NCI-H1436 (cell line): ENCODE measurements at regions not wholly inside any gene's neighbourhood (a gene's known extent, or its start where the extent isn't known, plus 50 kb on each side); places are given as distances from the start of the nearest gene placed in this dataset.

Experiments used
- DNase-seq: peaks from one replicate; lab custom pipeline; 2025; lab: John Stamatoyannopoulos, UW

GRCh38 chr22:48051796-48052620, 1289.6 kb downstream of the TBC1D22A start:
- DNase-seq: no peak

GRCh38 chr22:48050836-48051235, 1288.4 kb downstream of the TBC1D22A start:
- no peak for DNase-seq

- no peak for DNase-seq
Measured at GRCh38 chr22:48049116-48049515, 1286.7 kb downstream of the TBC1D22A start.

GRCh38 chr22:48047722-48048500, 1285.5 kb downstream of the TBC1D22A start:
- DNase-seq: no peak

GRCh38 chr22:48045369-48045768, 1282.9 kb downstream of the TBC1D22A start:
- no peak for DNase-seq

GRCh38 chr22:48044487-48045060, 1282.1 kb downstream of the TBC1D22A start:
- DNase-seq: no peak

GRCh38 chr22:48043581-48043980, 1281.1 kb downstream of the TBC1D22A start:
- no peak for DNase-seq

- DNase-seq: no peak
Measured at GRCh38 chr22:48042621-48043395, 1280.4 kb downstream of the TBC1D22A start.

- DNase-seq: no peak
Measured at GRCh38 chr22:48039326-48039725, 1276.9 kb downstream of the TBC1D22A start.

- DNase-seq: no peak
Measured at GRCh38 chr22:48037618-48038017, 1275.2 kb downstream of the TBC1D22A start.

GRCh38 chr22:48035897-48036296, 1273.4 kb downstream of the TBC1D22A start:
- DNase-seq: no peak

- no peak for DNase-seq
Measured at GRCh38 chr22:48031589-48031988, 1269.1 kb downstream of the TBC1D22A start.

GRCh38 chr22:48025096-48025495, 1262.6 kb downstream of the TBC1D22A start:
- no peak for DNase-seq

GRCh38 chr22:48021991-48022401, 1259.5 kb downstream of the TBC1D22A start:
- DNase-seq: no peak

- DNase-seq: no peak
Measured at GRCh38 chr22:48018346-48018745, 1255.9 kb downstream of the TBC1D22A start.

- no peak for DNase-seq
Measured at GRCh38 chr22:48015701-48016100, 1253.3 kb downstream of the TBC1D22A start.

- no peak for DNase-seq
Measured at GRCh38 chr22:48004936-48005335, 1242.5 kb downstream of the TBC1D22A start.

- no peak for DNase-seq
Measured at GRCh38 chr22:48004038-48004437, 1241.6 kb downstream of the TBC1D22A start.

- DNase-seq: no peak
Measured at GRCh38 chr22:48001101-48001500, 1238.7 kb downstream of the TBC1D22A start.

GRCh38 chr22:47997612-47998011, 1235.2 kb downstream of the TBC1D22A start:
- DNase-seq: no peak

GRCh38 chr22:47997052-47997590, 1234.7 kb downstream of the TBC1D22A start:
- DNase-seq: no peak

GRCh38 chr22:47996446-47996857, 1234.0 kb downstream of the TBC1D22A start:
- no peak for DNase-seq
